Vagina (tissue), 2 donors: ENCODE measurements at regions not wholly inside any gene's neighbourhood (a gene's known extent, or its start where the extent isn't known, plus 50 kb on each side); places are given as distances from the start of the nearest gene placed in this dataset.

Experiments
- DNase-seq, 2 donors: peaks; one replicate each; pipeline ENCODE4 v3.0.0-alpha.2; 2017; ENCODE audit errors: extremely low spot score in 2 of 2
- H3K27ac ChIP-seq: fragments of 200-600 bp; sonication (generic); one replicate; pipeline ENCODE4 v1.5.1; 2019
- H3K27me3 ChIP-seq: fragments of 200-600 bp; sonication (generic); one replicate; pipeline ENCODE4 v1.5.1; 2019
- H3K36me3 ChIP-seq, 2 donors: fragments of 200-600 bp; sonication (generic); one replicate each; pipeline ENCODE4 v1.5.1; 2017 to 2019
- H3K4me1 ChIP-seq: fragments of 200-600 bp; sonication (generic); one replicate; pipeline ENCODE4 v1.5.1; 2019
- H3K4me3 ChIP-seq, 2 donors: fragments of 200-600 bp; sonication (generic); 1 replicate in 1 of 2; 2 replicates in 1 of 2; pipeline ENCODE4 v1.5.1; 2016 to 2019
- H3K9me3 ChIP-seq: fragments of 200-600 bp; sonication (generic); one replicate; pipeline ENCODE4 v1.5.1; 2019
- POLR2A ChIP-seq, 2 donors: fragments of 450-650 bp; IDR thresholded peaks; one replicate each; pipeline ENCODE4 v1.6.1; 2017; ENCODE audit warnings: antibody characterized with exemption in 2 of 2, mild to moderate bottlenecking in 2 of 2, moderate library complexity in 2 of 2
- POLR2AphosphoS5 ChIP-seq, 2 donors: sonication (generic); formaldehyde crosslinking; IDR thresholded peaks; one replicate each; pipeline ENCODE4 v1.9.0; 2017; ENCODE audit warnings: antibody characterized with exemption in 2 of 2, mild to moderate bottlenecking in 2 of 2, low read depth in 1 of 2; ENCODE audit not compliant: insufficient read depth in 1 of 2
- intact Hi-C: fragments of 100-400 bp; cut with DNase I; formaldehyde crosslinking; loops from one replicate; pipeline ENCODE4 v1.15.1; 2023
- TF ChIP-seq, protein P1 (sequence below), 3 experiments: fragments of 450-650 bp in 2 of 3; fragments of 200-600 bp in 1 of 3; sonication (generic) in 1 of 3; IDR thresholded peaks; one replicate each; pipeline ENCODE4 v1.5.1; 2017 to 2019; ENCODE audit warnings: antibody characterized with exemption in 3 of 3, mild to moderate bottlenecking in 2 of 3, moderate library complexity in 2 of 3

DNA sequence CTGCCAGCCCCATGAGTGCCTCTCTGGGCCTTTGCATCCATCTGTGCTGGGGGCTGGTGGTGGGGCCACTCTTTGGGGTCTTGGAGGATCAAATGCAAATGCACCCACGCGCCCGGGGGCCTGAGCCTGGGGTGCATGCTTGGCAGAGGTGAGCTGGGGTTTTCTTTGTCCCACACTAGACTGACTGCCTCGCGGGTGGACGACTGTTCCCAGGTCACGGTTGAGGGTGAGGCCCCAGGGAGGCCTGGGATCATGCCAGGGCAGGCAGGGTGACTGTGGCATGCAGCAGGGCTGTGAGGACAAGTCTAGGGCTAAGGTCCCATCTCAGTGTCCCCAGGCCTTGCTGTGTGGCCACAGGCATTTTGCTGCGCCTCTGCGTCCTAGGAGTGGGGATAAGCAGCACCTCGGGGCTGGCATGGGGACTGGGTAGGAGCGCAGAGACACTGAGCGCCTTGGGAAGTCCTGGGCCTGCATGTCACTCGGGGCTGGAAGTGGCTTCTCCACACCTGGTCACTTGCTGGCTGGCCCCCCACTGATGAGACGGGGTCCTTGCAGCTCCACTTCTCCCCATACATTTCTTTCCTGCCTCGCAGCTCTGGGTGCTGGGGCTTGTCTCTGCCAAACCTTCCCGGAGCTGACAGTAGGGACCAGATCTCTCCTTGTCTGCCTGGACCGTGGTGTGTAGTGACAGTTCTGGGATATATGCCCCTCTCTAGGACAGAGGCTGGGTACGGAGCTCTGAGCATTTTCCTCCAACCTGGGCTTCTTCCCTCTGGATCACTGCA lies 133.1 kb downstream of the CTTN start:
- H3K4me1 ChIP-seq: no peaks in the 10 kb centered on the region
- DNase-seq: no peak
- H3K36me3 ChIP-seq: no peaks in the 10 kb centered on the region
- intact Hi-C loops: no loop called here
- H3K4me3 ChIP-seq: no peak overlapping the region
- no peak overlapping the region for H3K27ac ChIP-seq
- H3K27me3 ChIP-seq: no peaks in the 10 kb centered on the region
- TF ChIP-seq POLR2AphosphoS5 (IDR thresholded peaks at IDR 0.05; ENCODE audit: insufficient read depth in 1 of 2, low read depth in 1 of 2) (no peak), POLR2A (IDR thresholded peaks at IDR 0.05) (no peak)
- TF ChIP-seq, protein P1, sequence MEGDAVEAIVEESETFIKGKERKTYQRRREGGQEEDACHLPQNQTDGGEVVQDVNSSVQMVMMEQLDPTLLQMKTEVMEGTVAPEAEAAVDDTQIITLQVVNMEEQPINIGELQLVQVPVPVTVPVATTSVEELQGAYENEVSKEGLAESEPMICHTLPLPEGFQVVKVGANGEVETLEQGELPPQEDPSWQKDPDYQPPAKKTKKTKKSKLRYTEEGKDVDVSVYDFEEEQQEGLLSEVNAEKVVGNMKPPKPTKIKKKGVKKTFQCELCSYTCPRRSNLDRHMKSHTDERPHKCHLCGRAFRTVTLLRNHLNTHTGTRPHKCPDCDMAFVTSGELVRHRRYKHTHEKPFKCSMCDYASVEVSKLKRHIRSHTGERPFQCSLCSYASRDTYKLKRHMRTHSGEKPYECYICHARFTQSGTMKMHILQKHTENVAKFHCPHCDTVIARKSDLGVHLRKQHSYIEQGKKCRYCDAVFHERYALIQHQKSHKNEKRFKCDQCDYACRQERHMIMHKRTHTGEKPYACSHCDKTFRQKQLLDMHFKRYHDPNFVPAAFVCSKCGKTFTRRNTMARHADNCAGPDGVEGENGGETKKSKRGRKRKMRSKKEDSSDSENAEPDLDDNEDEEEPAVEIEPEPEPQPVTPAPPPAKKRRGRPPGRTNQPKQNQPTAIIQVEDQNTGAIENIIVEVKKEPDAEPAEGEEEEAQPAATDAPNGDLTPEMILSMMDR (IDR thresholded peaks at IDR 0.05): no peak
- no peaks in the 10 kb centered on the region for H3K9me3 ChIP-seq

DNA sequence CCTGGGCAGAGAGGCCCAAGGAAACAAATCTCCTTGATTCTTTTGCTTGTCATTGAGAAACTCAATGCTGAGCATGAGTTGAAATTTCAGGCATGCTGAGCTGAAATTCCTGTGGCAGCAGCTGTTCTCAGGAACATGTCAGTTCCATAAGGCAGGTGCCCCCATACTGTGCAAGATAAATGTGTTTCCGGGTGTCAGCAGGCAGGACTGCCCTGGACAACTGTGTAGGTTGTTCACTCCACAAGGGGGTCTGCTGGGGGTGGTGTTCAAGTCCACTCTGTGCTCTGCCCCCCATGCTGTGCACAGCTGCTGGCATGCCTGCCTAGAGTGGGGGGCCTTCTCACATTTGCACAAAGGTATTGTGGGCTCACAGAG lies 133.7 kb downstream of the CTTN start:
- intact Hi-C loops: no loop called here
- no peaks in the 10 kb centered on the region for H3K36me3 ChIP-seq
- no peak overlapping the region for H3K4me3 ChIP-seq
- no peak for DNase-seq
- TF ChIP-seq POLR2A (IDR thresholded peaks at IDR 0.05): no peak
- H3K27ac ChIP-seq: no peak overlapping the region
- H3K9me3 ChIP-seq: no peaks in the 10 kb centered on the region
- H3K27me3 ChIP-seq: no peaks in the 10 kb centered on the region
- H3K4me1 ChIP-seq: no peaks in the 10 kb centered on the region

DNA sequence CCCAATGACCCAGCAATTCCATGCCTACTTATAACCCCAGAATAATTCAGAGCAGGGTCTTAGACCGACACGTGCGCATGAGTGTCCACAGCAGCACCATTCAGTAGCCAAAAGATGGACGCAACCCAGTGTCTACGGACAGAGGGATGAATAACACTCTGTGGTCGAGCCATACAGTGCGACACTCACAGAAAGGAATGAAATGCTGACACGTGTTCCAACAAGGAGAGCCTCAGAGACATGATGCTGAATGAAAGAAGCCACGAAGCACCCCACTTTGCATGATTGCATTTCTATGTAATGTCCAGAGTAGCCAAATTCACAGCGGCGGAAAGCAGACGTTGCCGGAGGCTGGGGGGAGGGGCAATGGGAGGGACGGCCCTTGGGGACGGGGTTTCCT lies 134.4 kb downstream of the CTTN start:
- TF ChIP-seq POLR2A (IDR thresholded peaks at IDR 0.05) (no peak), POLR2AphosphoS5 (IDR thresholded peaks at IDR 0.05; ENCODE audit: insufficient read depth in 1 of 2, low read depth in 1 of 2) (no peak)
- TF ChIP-seq, protein P1 (IDR thresholded peaks at IDR 0.05): no peak
- no peak for DNase-seq
- Histone ChIP-seq H3K27me3 (no peaks in the 10 kb centered on the region), H3K36me3 (no peaks in the 10 kb centered on the region), H3K4me1 (no peaks in the 10 kb centered on the region), H3K9me3 (no peaks in the 10 kb centered on the region), H3K4me3 (no peak overlapping the region), H3K27ac (no peak overlapping the region)
- intact Hi-C loops: no loop called here

DNA sequence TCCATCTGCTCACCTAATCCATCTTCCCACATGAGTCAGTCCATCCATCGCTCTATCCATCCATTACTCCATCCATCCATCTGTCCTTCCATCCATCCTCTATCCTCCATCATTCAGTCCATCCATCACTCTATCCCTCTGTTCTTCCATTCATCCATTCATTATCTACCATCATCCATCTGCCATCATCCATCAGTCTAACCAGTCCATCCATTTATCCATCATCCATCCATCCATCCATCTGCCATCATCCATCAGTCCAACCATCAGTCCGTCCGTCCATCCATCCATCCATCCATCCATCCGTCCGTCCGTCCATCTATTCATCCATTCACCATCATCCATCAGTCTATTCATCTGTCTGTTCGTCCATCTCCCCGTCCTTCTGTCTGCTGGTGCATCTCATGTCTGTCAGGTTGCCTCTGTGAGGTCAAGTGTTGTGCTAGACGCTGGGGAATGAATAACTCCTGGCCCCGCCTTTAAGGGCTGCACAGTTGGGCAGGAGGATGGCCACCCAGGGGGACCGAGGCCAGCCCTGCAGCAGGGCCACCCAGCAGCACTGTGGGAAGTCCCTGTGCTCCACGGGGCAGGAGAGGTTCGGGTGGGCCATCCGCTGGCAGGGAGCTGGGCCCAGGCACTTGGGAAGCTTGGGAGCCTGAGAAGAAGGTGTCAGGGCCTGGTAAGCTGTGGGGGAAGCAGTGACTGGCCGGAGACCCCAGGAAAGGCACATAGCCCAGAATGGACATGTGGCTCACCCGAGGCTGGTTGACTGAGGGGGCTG lies 137.1 kb downstream of the CTTN start:
- intact Hi-C loops: no loop called here
- Histone ChIP-seq H3K9me3 (no peaks in the 10 kb centered on the region), H3K27me3 (no peaks in the 10 kb centered on the region), H3K4me1 (no peaks in the 10 kb centered on the region), H3K36me3 (no peaks in the 10 kb centered on the region), H3K27ac (no peak overlapping the region), H3K4me3 (no peak overlapping the region)
- DNase-seq: no peak
- TF ChIP-seq POLR2A (IDR thresholded peaks at IDR 0.05) (no peak), POLR2AphosphoS5 (IDR thresholded peaks at IDR 0.05; ENCODE audit: insufficient read depth in 1 of 2, low read depth in 1 of 2) (no peak)
- TF ChIP-seq, protein P1 (IDR thresholded peaks at IDR 0.05): no peak

DNA sequence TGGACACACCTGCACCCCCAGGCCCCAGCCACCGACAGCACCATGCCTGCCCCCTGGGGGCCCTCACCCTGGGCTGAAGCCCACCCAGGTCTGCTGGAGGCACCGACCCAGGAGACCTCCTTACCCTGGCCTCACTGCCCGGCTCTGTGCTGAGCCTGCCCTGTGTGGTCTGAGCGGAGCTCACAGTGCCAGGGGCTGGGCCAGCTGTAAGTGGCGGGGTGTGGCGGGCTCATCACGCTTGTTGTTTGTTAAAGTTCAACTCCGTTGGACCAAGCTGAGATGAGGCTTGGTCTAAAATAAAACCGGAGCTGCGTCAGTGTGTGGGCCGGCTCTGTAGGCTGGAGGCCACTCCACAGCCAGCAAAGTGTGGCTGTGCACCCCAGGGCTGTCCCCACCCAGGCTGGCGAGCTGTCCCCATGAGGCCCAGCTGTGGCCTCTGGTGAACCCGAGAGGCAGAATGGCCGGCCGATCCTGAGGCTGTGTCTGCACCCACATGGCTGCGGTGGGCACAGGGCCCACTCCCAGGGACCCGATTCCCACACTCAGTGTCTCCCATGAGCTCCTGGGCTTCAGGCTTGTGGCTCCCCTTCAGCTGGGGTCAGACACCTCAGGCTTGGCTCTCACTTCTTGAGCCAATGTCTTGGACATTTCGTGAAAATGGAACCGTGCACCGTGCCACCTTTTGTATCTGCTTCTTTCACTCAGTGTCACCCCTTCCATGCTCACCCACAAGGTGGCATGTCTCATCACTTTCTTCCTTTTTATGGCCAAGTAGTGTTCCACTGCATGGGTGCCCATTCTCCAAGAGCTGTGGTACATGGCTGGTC lies 137.9 kb downstream of the CTTN start:
- H3K4me3 ChIP-seq: no peak overlapping the region
- intact Hi-C loops: no loop called here
- TF ChIP-seq POLR2AphosphoS5 (IDR thresholded peaks at IDR 0.05; ENCODE audit: insufficient read depth in 1 of 2, low read depth in 1 of 2) (no peak), POLR2A (IDR thresholded peaks at IDR 0.05) (no peak)
- TF ChIP-seq, protein P1 (IDR thresholded peaks at IDR 0.05): no peak
- H3K27ac ChIP-seq: no peak overlapping the region
- no peak for DNase-seq
- H3K9me3 ChIP-seq: no peaks in the 10 kb centered on the region
- no peaks in the 10 kb centered on the region for H3K27me3 ChIP-seq
- H3K36me3 ChIP-seq: no peaks in the 10 kb centered on the region
- H3K4me1 ChIP-seq: no peaks in the 10 kb centered on the region
